KMS-11 (cell line): ENCODE measurements at regions not wholly inside any gene's neighbourhood (a gene's known extent, or its start where the extent isn't known, plus 50 kb on each side); places are given as distances from the start of the nearest gene placed in this dataset.

Experiments used
- H2AFZ ChIP-seq: fragments of 200-600 bp; sonication (generic); 2 replicates; pipeline ENCODE4 v1.6.1; 2016; ENCODE audit warnings: antibody characterized with exemption, mixed run types, low read depth
- H3K27ac ChIP-seq: fragments of 200-600 bp; sonication (generic); 2 replicates; pipeline ENCODE4 v1.6.1; 2016; ENCODE audit warnings: mild to moderate bottlenecking, mixed run types
- H3K27me3 ChIP-seq: fragments of 200-600 bp; sonication (generic); 2 replicates; pipeline ENCODE4 v1.6.1; 2017; ENCODE audit warnings: mild to moderate bottlenecking, low read depth, mixed run types, moderate library complexity; ENCODE audit not compliant: insufficient read depth
- H3K36me3 ChIP-seq: fragments of 200-600 bp; sonication (generic); 2 replicates; pipeline ENCODE4 v1.6.1; 2017; ENCODE audit warnings: mild to moderate bottlenecking, mixed run types; ENCODE audit not compliant: insufficient read depth
- H3K4me1 ChIP-seq: fragments of 200-600 bp; sonication (generic); 2 replicates; pipeline ENCODE4 v1.6.1; 2016; ENCODE audit warnings: mild to moderate bottlenecking, low read depth, mixed run types; ENCODE audit not compliant: poor library complexity, severe bottlenecking
- H3K4me2 ChIP-seq: fragments of 200-600 bp; sonication (generic); 2 replicates; pipeline ENCODE4 v1.7.0; 2016; ENCODE audit warnings: mild to moderate bottlenecking, mixed run types
- H3K4me3 ChIP-seq: fragments of 200-600 bp; sonication (generic); IDR thresholded peaks from 2 replicates; pipeline ENCODE4 v1.6.1; 2017; ENCODE audit warnings: low read depth, low read length, mixed read lengths; ENCODE audit not compliant: insufficient read depth
- H3K79me2 ChIP-seq: fragments of 200-600 bp; sonication (generic); 2 replicates; pipeline ENCODE4 v1.6.1; 2016; ENCODE audit warnings: low read depth, mixed run types; ENCODE audit not compliant: insufficient read depth
- H3K9ac ChIP-seq: fragments of 200-600 bp; sonication (generic); 2 replicates; pipeline ENCODE4 v1.6.1; 2016; ENCODE audit warnings: mild to moderate bottlenecking, mixed run types
- H4K20me1 ChIP-seq: fragments of 200-600 bp; sonication (generic); 2 replicates; pipeline ENCODE4 v1.6.1; 2016; ENCODE audit warnings: mild to moderate bottlenecking, mixed run types; ENCODE audit not compliant: insufficient read depth
- CTCF ChIP-seq: fragments of 200-600 bp; sonication (generic); conservative IDR thresholded peaks from 2 replicates; pipeline ENCODE4 v1.6.1; 2017; ENCODE audit warnings: low read depth, mild to moderate bottlenecking, antibody characterized with exemption, low read length, moderate library complexity, mixed read lengths

- no peak for TF ChIP-seq CTCF
- Histone ChIP-seq H3K9ac (no peak overlapping the region), H3K4me2 (no peak overlapping the region)
Observed at GRCh38 chr6:153595903-153596302, 443.1 kb upstream of the OPRM1 start.

DNA sequence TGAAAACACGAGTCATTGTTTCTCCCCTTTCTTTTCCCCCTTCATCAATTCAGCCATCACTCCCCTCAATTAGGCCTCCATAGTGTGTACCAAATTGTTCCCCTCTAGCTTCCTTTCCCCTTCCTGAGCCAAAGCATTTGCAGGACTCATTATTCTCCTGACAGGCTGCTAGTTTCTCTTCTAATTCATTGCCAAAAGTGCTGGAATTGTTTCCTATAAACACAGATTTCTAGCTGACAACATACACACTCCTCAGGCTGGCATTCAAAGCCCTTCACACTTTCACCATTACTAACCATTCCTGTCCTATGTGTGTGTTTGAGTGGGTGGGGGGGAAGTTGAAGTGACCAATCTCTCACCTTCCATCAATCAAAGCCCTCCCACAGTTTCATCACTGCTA, 444.2 kb upstream of the OPRM1 start:
- peaks cover 8% of the 10 kb centered on the region for H3K4me1 ChIP-seq
- no peaks in the 10 kb centered on the region for H3K27me3 ChIP-seq
- H2AFZ ChIP-seq, result no peak overlapping the region
- no peak overlapping the region for H3K9ac ChIP-seq
- no peak overlapping the region for H3K4me2 ChIP-seq
- no peaks in the 10 kb centered on the region for H4K20me1 ChIP-seq
- H3K4me3 ChIP-seq, result no peak overlapping the region
- TF ChIP-seq CTCF, result no peak
- H3K36me3 ChIP-seq, result no peaks in the 10 kb centered on the region
- H3K79me2 ChIP-seq, result no peaks in the 10 kb centered on the region
- no peak overlapping the region for H3K27ac ChIP-seq

More at GRCh38 chr6:153595903-153596302, 443.1 kb upstream of the OPRM1 start:
- H3K4me1 ChIP-seq, result peaks cover 7% of the 10 kb centered on the region
- H3K79me2 ChIP-seq, result no peaks in the 10 kb centered on the region
- no peaks in the 10 kb centered on the region for H3K27me3 ChIP-seq
- H3K27ac ChIP-seq, result no peak overlapping the region
- H3K4me3 ChIP-seq, result no peak overlapping the region
- H2AFZ ChIP-seq, result no peak overlapping the region
- H3K36me3 ChIP-seq, result no peaks in the 10 kb centered on the region
- H4K20me1 ChIP-seq, result no peaks in the 10 kb centered on the region

- peaks cover 8% of the 10 kb centered on the region for H3K4me1 ChIP-seq
- H3K27me3 ChIP-seq, result no peaks in the 10 kb centered on the region
- no peak overlapping the region for H3K4me3 ChIP-seq
- no peak overlapping the region for H3K9ac ChIP-seq
- no peak overlapping the region for H3K27ac ChIP-seq
- no peaks in the 10 kb centered on the region for H4K20me1 ChIP-seq
- H3K36me3 ChIP-seq, result no peaks in the 10 kb centered on the region
- no peak for TF ChIP-seq CTCF
- H2AFZ ChIP-seq, result no peak overlapping the region
- peak overlapping the region; percentile 18; the same call in 1 of the 2 replicates for H3K4me2 ChIP-seq
- no peaks in the 10 kb centered on the region for H3K79me2 ChIP-seq
Observed at GRCh38 chr6:153591159-153591558, 447.9 kb upstream of the OPRM1 start.

GRCh38 chr6:153590411-153590810, 448.6 kb upstream of the OPRM1 start:
- Histone ChIP-seq H3K27me3 (no peaks in the 10 kb centered on the region), H3K27ac (no peak overlapping the region), H3K36me3 (no peaks in the 10 kb centered on the region), H3K79me2 (no peaks in the 10 kb centered on the region), H4K20me1 (no peaks in the 10 kb centered on the region), H3K4me3 (no peak overlapping the region), H2AFZ (no peak overlapping the region), H3K4me2 (no peak overlapping the region), H3K4me1 (peaks cover 8% of the 10 kb centered on the region), H3K9ac (no peak overlapping the region)
- TF ChIP-seq CTCF, result no peak
